HTR-8/SVneo (cell line): ENCODE measurements at regions not wholly inside any gene's neighbourhood (a gene's known extent, or its start where the extent isn't known, plus 50 kb on each side); places are given as distances from the start of the nearest gene placed in this dataset.

Experiments
- DNase-seq: peaks from one replicate; pipeline ENCODE4 v3.0.0; 2011; ENCODE audit warnings: low spot score, mixed read lengths; ENCODE audit not compliant: insufficient read length
- FAIRE-seq: peaks from 2 replicates; lab custom pipeline; 2011; peaks lifted over from hg19 to GRCh38; lab: Jason Lieb, UNC

DNA sequence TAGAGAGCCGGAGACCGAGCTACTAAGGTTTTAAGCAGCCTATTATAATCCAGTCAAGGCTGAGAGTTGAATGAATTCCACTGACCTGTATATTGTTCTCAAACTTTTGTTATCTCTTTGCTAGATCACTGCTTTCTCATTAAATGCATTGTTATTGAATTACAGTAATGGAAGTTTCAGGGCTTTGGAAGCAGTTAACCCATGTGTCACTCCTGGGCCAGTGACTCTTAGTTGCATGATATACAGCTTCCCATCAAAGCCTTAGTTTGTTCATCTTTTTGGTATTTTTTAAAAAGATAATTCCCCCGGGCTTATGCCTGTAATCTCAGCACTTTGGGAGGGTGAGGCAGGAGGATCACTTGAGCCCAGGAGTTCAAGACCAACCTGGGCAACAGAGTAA, 55.4 kb upstream of the KIAA1217 start:
- FAIRE-seq = no peak
- no peak for DNase-seq

DNA sequence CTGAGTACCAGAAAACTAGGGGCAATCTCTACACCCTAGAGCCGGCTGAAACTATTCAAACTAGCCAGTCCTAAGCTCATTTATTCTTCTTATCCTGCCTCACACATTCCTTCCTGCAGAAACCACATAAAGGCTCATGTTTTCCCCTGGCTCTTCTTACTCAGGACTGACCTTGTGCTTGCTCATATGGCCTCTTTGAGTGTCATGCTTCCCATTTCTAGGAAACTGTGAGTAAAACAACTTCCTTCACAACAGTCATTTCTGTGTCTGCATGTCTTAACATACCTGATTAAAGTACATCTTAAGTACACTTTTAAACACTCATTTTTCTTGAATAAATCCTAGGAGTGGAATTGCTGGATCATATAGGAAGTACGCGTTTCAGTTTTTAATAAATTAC, 52.3 kb upstream of the KIAA1217 start:
- DNase-seq = no peak
- no peak for FAIRE-seq

DNA sequence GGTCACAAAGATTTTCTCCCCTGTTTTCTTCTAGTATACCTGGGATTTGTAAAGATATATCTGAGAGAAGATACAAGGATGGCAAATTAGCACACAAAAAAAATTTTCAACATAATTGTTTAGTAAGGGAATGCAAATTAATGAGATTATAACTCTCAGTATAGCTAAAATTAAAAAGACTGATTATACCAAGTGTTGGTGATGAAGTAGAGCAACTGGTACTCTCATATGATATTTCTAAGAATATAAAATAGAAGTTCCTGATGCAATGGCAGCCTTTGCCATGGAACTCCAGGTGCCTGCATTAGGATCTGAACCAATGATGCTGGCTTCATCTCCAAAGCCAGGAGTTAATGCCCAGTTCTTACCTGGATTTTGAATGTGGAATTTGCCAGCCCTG, 51.4 kb upstream of the KIAA1217 start:
- FAIRE-seq (no peak), DNase-seq (no peak)
